Heart left ventricle (tissue), 16 donors: ENCODE measurements at regions not wholly inside any gene's neighbourhood (a gene's known extent, or its start where the extent isn't known, plus 50 kb on each side); places are given as distances from the start of the nearest gene placed in this dataset.

Experiments used
- ATAC-seq, 4 donors: fragments of 200-7000 bp; cut with Tn5 transposase; one replicate each; pipeline ENCODE4 v1.9.1; 2020 to 2022; ENCODE audit warnings: moderate library complexity in 4 of 4, mild to moderate bottlenecking in 3 of 4, moderate number of reproducible peaks in 1 of 4
- DNase-seq, 5 donors: peaks; one replicate each; pipeline ENCODE4 v3.0.0-alpha.2; 2020
- H3K27ac ChIP-seq, 12 donors: fragments of 200-600 bp; sonication (generic) in 4 of 12; one replicate each; pipeline versions ENCODE4 v1.5.0 to v1.8.0; 2016 to 2022; ENCODE audit warnings: mild to moderate bottlenecking in 2 of 12
- H3K27me3 ChIP-seq, 9 donors: fragments of 200-600 bp; sonication (generic) in 2 of 9; one replicate each; pipeline versions ENCODE4 v1.5.1 to v1.8.0; 2016 to 2022; ENCODE audit warnings: mild to moderate bottlenecking in 3 of 9
- H3K36me3 ChIP-seq, 9 donors: fragments of 200-600 bp; sonication (generic) in 2 of 9; one replicate each; pipeline versions ENCODE4 v1.5.0 to v1.8.0; 2018 to 2022; ENCODE audit warnings: mild to moderate bottlenecking in 2 of 9
- H3K4me1 ChIP-seq, 12 donors: fragments of 200-600 bp; sonication (generic) in 4 of 12; one replicate each; pipeline versions ENCODE4 v1.5.0 to v1.8.0; 2016 to 2022; ENCODE audit warnings: mild to moderate bottlenecking in 3 of 12
- H3K4me3 ChIP-seq, 12 donors: fragments of 200-600 bp; sonication (generic) in 4 of 12; one replicate each; pipeline versions ENCODE4 v1.5.0 to v1.8.0; 2017 to 2022; ENCODE audit warnings: mild to moderate bottlenecking in 9 of 12, moderate library complexity in 4 of 12
- H3K9me3 ChIP-seq, 12 donors: fragments of 200-600 bp; sonication (generic) in 4 of 12; one replicate each; pipeline versions ENCODE4 v1.5.0 to v1.8.0; 2016 to 2022; ENCODE audit warnings: mild to moderate bottlenecking in 1 of 12
- POLR2A ChIP-seq, 2 donors: fragments of 450-650 bp; IDR thresholded peaks; one replicate each; pipeline ENCODE4 v1.6.1; 2017; ENCODE audit warnings: antibody characterized with exemption in 2 of 2, mild to moderate bottlenecking in 2 of 2, moderate library complexity in 2 of 2
- WGBS, 4 donors: extraction: QIAGEN DNeasy Blood & Tissue Kit in 2 of 4; methylation state at CpG; one replicate each; pipeline versions ENCODE4 v1.1.5 to v1.1.7; 2013 to 2018; 5-methylcytosine and 5-hydroxymethylcytosine counted together
- intact Hi-C, 10 donors: fragments of 100-400 bp; cut with DNase I; formaldehyde crosslinking; loops; one replicate each; pipeline versions ENCODE4 v1.11.1 to v1.14.2; 2022
- TF ChIP-seq, protein P1 (sequence below), 12 donors: fragments of 200-600 bp; sonication (generic) in 4 of 12; IDR thresholded peaks; one replicate each; pipeline versions ENCODE4 v1.5.0 to v1.8.0; 2018 to 2022; ENCODE audit warnings: antibody characterized with exemption in 12 of 12, mild to moderate bottlenecking in 5 of 12
- donor health status: ischemic (EF 13 %, LVEDD 7.1; RV severe dilation, severe dysfunction).
- donor health status: healthy with polysubstance abuse.
- donor health status: DM: no; HTN: yes; CAD: no.
- donor health status: DM: no; HTN: no; CAD: no.
- donor health status: ischemic (EF 25% LVEDD 6.9; RV normal size, moderate dysfunction).
- donor health status: ischemic (EF 25% LVEDD 5.7; RV mildly dilated, moderate dysfunction).
- donor health status: healthy.
- donor health status: DM: yes; HTN: yes; CAD: no.
- donor health status: ischemic (EF 35%, LVEDD 5.7; RV mildly dilated, moderate dysfunction).
- donor health status: nonischemic (EF 11% LVEDD 7.7; RV severe dilation, severe dysfunction).
- donor health status: DM: yes; HTN: yes; CAD: no.
- donor health status: PGD.
- donor health status: ischemic (EF 29% LVEDD 5.4; RV normal size, mild dysfunction).
- donor health status: nonischemic (EF 23%, LVEDD 6.1; RV moderate dilation, normal function).

GRCh38 chr2:162912787-162913186 lies 74.2 kb upstream of the KCNH7 start:
- Histone ChIP-seq H3K4me1 (no peaks in the 10 kb centered on the region), H3K27ac (no peak overlapping the region), H3K36me3 (no peaks in the 10 kb centered on the region), H3K9me3 (no peaks in the 10 kb centered on the region), H3K27me3 (no peaks in the 10 kb centered on the region), H3K4me3 (no peak overlapping the region)
- ATAC-seq (no peak), DNase-seq (no peak)
- 79 to 94% (median 89%) methylated on average over 2 of the region's 2 CpGs for WGBS, 4 donors
- intact Hi-C loops: no loop called here
- TF ChIP-seq POLR2A (IDR thresholded peaks at IDR 0.05): no peak
- TF ChIP-seq, protein P1, sequence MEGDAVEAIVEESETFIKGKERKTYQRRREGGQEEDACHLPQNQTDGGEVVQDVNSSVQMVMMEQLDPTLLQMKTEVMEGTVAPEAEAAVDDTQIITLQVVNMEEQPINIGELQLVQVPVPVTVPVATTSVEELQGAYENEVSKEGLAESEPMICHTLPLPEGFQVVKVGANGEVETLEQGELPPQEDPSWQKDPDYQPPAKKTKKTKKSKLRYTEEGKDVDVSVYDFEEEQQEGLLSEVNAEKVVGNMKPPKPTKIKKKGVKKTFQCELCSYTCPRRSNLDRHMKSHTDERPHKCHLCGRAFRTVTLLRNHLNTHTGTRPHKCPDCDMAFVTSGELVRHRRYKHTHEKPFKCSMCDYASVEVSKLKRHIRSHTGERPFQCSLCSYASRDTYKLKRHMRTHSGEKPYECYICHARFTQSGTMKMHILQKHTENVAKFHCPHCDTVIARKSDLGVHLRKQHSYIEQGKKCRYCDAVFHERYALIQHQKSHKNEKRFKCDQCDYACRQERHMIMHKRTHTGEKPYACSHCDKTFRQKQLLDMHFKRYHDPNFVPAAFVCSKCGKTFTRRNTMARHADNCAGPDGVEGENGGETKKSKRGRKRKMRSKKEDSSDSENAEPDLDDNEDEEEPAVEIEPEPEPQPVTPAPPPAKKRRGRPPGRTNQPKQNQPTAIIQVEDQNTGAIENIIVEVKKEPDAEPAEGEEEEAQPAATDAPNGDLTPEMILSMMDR (IDR thresholded peaks at IDR 0.05): no peak

- DNase-seq (no peak), ATAC-seq (no peak)
- Histone ChIP-seq H3K4me1 (no peaks in the 10 kb centered on the region), H3K9me3 (no peaks in the 10 kb centered on the region), H3K36me3 (no peaks in the 10 kb centered on the region), H3K4me3 (no peak overlapping the region), H3K27ac (no peak overlapping the region), H3K27me3 (no peaks in the 10 kb centered on the region)
- 58 to 74% (median 65%) methylated on average over 2 of the region's 2 CpGs for WGBS, 4 donors
- intact Hi-C loops: no loop called here
- TF ChIP-seq POLR2A (IDR thresholded peaks at IDR 0.05): no peak
- TF ChIP-seq, protein P1 (IDR thresholded peaks at IDR 0.05): no peak
These were observed 70.0 kb upstream of the KCNH7 start for GRCh38 chr2:162908567-162908966.

GRCh38 chr2:162890690-162891311 lies 52.2 kb upstream of the KCNH7 start:
- TF ChIP-seq, protein P1 (IDR thresholded peaks at IDR 0.05): peak in 10 of 12 donors; percentile 16 to 51 (median 43)
- TF ChIP-seq POLR2A (IDR thresholded peaks at IDR 0.05): no peak
- Histone ChIP-seq H3K27ac (no peak overlapping the region), H3K4me3 (no peak overlapping the region), H3K36me3 (no peaks in the 10 kb centered on the region), H3K4me1 (no peaks in the 10 kb centered on the region), H3K9me3 (no peaks in the 10 kb centered on the region), H3K27me3 (no peaks in the 10 kb centered on the region)
- intact Hi-C loops: loop anchor here in 1 of 10 donors (10.0 kb wide), 1 partner anchor 234 kb away; no protein-coding TSS in a partner anchor
- ATAC-seq (no peak), DNase-seq (no peak)
- WGBS, 4 donors: 35 to 48% (median 39%) methylated on average over 4 of the region's 4 CpGs

DNA sequence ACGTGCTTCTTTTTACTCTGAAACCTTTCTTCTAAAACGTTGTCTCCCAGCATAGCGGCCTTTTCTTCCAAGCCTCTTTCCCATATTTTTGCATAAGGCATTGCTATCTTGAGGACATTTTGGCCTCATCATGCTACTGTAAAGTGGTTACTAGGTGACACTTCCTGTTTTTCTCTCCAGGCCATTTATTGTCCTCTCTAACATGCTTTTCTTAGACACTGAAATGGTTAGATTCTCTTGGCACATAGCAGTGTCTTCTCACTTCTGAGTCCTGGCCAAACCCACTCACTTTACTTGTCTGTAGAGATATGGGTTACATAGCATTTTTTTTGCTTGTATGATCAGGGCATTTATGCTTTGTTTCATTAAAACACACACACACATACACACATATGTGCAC lies 50.1 kb upstream of the KCNH7 start:
- Histone ChIP-seq H3K9me3 (no peaks in the 10 kb centered on the region), H3K4me1 (no peaks in the 10 kb centered on the region), H3K36me3 (no peaks in the 10 kb centered on the region), H3K27ac (no peak overlapping the region), H3K4me3 (no peak overlapping the region), H3K27me3 (no peaks in the 10 kb centered on the region)
- ATAC-seq: no peak
- DNase-seq: no peak
- 51 to 59% (median 53%) methylated on average over 3 of the region's 3 CpGs for WGBS, 4 donors
- TF ChIP-seq, protein P1 (IDR thresholded peaks at IDR 0.05): no peak
- TF ChIP-seq POLR2A (IDR thresholded peaks at IDR 0.05): no peak
- intact Hi-C loops: no loop called here
